ENCODE measurements at regions not wholly inside any gene's neighbourhood (a gene's known extent, or its start where the extent isn't known, plus 50 kb on each side); places are given as distances from the start of the nearest gene placed in this dataset.

- TF ChIP-seq EZH2 (IDR thresholded peaks at IDR 0.05; ENCODE audit: low read length, unreplicated experiment), result no peak
- TF ChIP-seq CTCF (conservative IDR thresholded peaks at IDR 0.05; ENCODE audit: low read depth, low read length), result no peak
- TF ChIP-seq EZH2phosphoT487 (IDR thresholded peaks at IDR 0.05; ENCODE audit: borderline replicate concordance, low read length), result no peak
Measured at GRCh38 chr13:104011505-104012241, 945.5 kb upstream of the SLC10A2 start.
